GM21381 (cell line): ENCODE measurements at regions not wholly inside any gene's neighbourhood (a gene's known extent, or its start where the extent isn't known, plus 50 kb on each side); places are given as distances from the start of the nearest gene placed in this dataset.

Source experiments
- ATAC-seq: cut with Tn5 transposase; IDR thresholded peaks from one replicate; pipeline ENCODE4 v1.9.1; 2021; ENCODE audit warnings: mild to moderate bottlenecking, moderate library complexity; ENCODE audit not compliant: unreplicated experiment

DNA sequence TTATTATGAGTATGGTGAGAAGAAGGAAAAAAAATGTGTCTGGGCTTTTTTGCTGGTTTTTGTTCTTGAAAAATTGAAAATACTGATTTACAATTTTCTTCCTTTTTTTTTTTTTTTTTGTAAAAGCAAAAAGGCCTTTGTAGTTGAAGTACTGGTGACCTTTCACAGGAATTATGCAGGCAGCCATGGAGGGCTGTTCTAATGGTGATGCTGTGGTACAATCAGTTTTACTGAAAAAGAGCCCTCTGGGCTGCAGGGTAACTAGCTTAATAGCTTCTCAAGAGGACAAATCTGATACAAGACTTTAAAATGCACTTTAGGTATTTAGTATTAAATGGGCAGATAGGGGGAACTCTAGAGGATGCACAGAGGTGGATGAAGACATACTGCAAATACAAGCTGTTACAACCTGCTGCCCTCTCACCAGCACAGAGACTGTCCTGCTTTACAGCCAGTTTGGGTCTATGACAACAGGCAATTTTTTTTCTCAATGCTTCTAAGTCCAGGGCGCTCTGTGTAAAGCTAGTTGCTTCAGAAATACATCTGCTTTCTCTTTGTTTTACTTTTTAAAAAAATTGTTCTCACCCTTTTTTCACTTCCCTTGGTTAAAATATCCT is 61.6 kb upstream of the HS3ST5 start:
- no peak for ATAC-seq

DNA sequence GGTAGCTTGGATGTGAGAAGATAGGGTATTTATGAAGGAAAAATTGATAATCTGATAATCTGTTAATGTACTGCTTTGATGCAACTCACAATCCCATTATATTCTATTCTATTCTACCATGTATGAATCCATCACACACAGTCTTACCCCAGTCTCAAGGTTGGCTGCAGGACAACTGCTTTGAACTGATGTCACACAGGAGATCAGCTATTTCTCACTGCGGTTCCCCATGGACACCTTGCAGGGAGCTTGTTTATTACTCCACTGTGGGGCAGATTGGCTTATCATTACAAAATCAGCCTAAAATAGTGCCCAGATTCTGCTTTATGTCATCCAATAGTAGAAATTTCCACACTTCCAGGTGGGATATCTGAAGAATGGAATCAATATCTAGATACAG is 61.0 kb upstream of the HS3ST5 start:
- ATAC-seq: no peak

DNA sequence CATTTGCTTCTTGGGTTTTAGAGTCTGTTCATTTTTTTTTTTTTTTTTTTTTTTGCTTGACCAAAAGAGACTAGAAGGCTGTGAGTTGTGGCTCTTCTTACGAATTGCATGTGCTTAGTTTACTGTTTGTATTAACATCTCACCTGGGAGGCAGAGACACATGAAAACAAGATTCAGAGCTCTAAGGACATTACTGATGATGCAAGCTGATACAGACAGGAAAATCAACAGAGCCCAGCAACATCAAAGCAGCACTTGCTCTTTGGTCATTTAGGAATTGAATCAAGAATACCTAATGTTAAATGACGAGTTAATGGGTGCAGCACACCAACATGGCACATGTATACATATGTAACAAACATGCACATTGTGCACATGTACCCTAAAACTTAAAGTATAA is 55.7 kb upstream of the HS3ST5 start:
- no peak for ATAC-seq
